Spleen (tissue), 7 donors: ENCODE measurements at regions not wholly inside any gene's neighbourhood (a gene's known extent, or its start where the extent isn't known, plus 50 kb on each side); places are given as distances from the start of the nearest gene placed in this dataset.

Experiments used
- POLR2A ChIP-seq, 3 donors: fragments of 450-650 bp; IDR thresholded peaks; one replicate each; pipeline ENCODE4 v1.5.1; 2017; ENCODE audit warnings: antibody characterized with exemption in 3 of 3, mild to moderate bottlenecking in 1 of 3
- POLR2AphosphoS5 ChIP-seq, 3 donors: sonication (generic); formaldehyde crosslinking; IDR thresholded peaks; one replicate each; pipeline ENCODE4 v1.5.1; 2017; ENCODE audit warnings: antibody characterized with exemption in 3 of 3
- TF ChIP-seq, protein P1 (sequence below), 11 experiments: fragments of 200-600 bp in 7 of 11; fragments of 450-650 bp in 4 of 11; sonication (generic) in 4 of 11; IDR thresholded peaks in 8 of 11; conservative IDR thresholded peaks in 3 of 11; 1 replicate in 7 of 11; 2 replicates in 4 of 11; pipeline versions ENCODE4 v1.4.0 to v1.8.0; 2016 to 2021; ENCODE audit warnings: antibody characterized with exemption in 11 of 11, inconsistent platforms in 4 of 11, mild to moderate bottlenecking in 1 of 11
- donor health status: DM: no; HTN: no; CAD: no; lungs with moderate emphysema.
- donor health status: DM: no; HTN: no; CAD: no.
- donor health status: DM: no; HTN: no; CAD: no.

DNA sequence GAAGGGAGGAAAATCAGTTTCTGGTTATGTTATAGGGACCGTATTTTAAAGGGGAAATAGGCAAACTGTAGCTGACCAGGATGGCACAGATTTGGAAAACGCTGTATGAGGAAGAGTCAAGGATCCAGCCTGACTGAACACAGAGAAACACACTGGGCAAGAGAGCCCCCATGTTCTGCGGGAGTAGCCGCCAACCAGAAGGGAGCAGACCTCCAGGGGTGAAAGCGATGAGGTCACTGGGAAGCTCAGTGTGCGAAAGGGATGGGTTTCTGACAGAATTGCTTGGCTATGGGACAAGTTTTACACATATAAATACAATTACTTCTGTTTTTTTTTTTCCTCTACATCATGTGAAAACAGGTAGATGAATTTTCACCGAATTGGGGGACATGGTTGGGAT is 291.6 kb upstream of the PODXL start:
- TF ChIP-seq, protein P1, sequence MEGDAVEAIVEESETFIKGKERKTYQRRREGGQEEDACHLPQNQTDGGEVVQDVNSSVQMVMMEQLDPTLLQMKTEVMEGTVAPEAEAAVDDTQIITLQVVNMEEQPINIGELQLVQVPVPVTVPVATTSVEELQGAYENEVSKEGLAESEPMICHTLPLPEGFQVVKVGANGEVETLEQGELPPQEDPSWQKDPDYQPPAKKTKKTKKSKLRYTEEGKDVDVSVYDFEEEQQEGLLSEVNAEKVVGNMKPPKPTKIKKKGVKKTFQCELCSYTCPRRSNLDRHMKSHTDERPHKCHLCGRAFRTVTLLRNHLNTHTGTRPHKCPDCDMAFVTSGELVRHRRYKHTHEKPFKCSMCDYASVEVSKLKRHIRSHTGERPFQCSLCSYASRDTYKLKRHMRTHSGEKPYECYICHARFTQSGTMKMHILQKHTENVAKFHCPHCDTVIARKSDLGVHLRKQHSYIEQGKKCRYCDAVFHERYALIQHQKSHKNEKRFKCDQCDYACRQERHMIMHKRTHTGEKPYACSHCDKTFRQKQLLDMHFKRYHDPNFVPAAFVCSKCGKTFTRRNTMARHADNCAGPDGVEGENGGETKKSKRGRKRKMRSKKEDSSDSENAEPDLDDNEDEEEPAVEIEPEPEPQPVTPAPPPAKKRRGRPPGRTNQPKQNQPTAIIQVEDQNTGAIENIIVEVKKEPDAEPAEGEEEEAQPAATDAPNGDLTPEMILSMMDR (IDR thresholded peaks at IDR 0.05 in 8 of 11, conservative IDR thresholded peaks at IDR 0.05 in 3 of 11), result no peak
- TF ChIP-seq POLR2AphosphoS5 (IDR thresholded peaks at IDR 0.05) (no peak), POLR2A (IDR thresholded peaks at IDR 0.05) (no peak)
